ENCODE measurements at regions not wholly inside any gene's neighbourhood (a gene's known extent, or its start where the extent isn't known, plus 50 kb on each side); places are given as distances from the start of the nearest gene placed in this dataset.
"Not testable (repeated sequence)": the region's sequence is repeated elsewhere in the genome, so short reads cannot be mapped to it uniquely, and the experiment has no call there.

DNA sequence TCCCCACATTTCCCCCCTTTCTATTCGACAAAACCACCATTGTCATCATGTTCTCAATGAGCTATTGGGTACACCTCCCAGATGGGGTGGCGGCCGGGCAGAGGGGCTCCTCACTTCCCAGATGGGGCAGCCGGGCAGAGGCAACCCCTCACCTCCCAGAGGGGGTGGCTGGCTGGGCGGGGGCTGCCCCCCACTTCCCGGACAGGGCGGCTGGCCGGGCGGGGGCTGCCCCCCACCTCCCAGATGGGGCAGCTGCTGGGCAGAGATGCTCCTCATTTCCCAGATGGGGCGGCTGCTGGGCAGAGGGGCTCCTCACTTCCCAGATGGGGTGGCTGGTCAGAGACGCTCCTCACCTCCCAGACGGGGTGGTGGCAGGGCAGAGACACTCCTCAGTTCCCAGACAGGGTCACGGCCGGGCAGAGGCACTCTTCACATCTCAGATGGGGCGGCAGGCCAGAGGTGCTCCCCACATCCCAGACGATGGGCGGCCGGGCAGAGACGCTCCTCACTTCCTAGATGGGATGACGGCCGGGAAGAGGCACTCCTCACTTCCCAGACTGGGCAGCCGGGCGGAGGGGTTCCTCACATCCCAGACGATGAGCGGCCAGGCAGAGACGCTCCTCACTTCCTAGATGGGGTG lies 221.5 kb downstream of the NNT start:
- DNase-seq (ENCODE audit: low read depth, low spot score), result not testable (repeated sequence)

DNA sequence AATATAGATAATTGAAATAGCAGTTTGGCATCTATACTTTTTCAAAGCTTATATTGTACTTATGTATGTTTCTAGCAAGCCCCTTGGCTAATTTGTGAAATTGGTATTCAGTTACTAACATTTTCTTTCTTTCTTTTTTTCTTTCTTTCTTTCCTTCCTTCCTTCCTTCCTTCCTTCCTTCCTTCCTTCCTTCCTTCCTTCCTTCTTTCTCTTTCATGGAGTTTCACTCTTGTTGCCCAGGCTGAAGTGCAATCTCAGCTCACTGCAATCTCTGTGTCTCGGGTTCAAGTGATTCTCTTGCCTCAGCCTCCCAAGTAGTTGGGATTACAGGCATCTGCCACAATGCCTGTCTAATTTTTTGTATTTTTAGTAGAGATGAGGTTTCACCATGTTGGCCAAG lies 215.4 kb downstream of the NNT start:
- not testable (repeated sequence) for DNase-seq (ENCODE audit: low read depth, low spot score)

DNA sequence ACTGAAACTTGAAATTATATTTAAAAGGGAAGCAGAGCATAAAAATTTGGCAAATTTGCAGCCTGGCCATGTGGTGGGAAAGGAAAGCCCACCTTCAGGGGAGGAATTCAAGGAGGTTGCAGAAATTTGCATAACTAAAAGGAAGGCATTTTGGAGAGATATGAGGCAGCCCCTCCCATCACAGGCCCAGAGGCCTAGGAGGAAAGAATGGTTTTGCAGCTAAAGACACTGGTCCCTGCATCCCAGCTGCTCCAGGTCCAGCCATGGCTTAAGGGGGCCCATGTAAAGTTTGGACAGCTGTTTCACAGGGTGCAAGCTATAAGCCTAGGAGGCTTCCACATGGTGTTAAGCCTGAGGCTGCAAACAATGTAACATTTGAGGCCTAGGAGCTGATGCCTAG lies 212.5 kb downstream of the NNT start:
- no peak for DNase-seq (ENCODE audit: low read depth, low spot score)

DNA sequence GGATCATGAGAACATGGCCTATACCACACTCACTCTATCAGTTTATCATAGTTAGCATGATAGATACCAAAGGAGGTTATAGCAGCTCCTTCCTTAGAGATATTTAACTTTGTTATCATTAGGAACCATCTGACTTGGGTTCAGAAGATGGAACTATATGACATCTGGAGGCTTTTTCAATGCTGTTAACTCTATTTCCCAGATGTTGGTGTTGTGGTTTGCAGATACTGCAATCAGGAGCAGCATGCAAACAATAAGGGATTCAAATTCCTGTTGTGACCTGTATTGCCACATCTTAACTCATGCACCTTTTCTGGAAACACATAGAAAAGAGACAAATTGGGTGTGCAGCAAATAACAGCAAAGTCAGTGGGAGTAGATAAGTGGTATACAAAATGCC lies 201.7 kb downstream of the NNT start:
- no peak for DNase-seq (ENCODE audit: low read depth, low spot score)

DNA sequence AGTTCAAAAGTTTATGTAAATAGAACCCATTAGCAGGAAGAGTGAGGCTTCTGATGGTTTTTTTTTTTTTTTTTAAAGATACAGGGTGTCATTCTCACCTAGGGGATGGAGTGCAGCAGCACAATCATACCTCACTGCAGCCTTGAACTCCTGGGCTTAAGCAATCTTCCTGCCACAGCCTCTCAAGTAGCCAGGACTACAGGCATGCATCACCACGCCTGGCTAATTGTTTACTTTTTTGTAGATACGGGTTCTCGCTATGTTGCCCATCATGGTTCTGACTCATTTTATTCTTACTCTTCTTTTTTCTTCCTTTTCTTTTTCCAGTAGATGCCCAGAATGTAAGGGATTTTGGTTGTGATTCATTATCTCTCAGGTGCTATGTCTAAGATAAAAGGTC lies 201.1 kb downstream of the NNT start:
- DNase-seq (ENCODE audit: low read depth, low spot score), result no peak

DNA sequence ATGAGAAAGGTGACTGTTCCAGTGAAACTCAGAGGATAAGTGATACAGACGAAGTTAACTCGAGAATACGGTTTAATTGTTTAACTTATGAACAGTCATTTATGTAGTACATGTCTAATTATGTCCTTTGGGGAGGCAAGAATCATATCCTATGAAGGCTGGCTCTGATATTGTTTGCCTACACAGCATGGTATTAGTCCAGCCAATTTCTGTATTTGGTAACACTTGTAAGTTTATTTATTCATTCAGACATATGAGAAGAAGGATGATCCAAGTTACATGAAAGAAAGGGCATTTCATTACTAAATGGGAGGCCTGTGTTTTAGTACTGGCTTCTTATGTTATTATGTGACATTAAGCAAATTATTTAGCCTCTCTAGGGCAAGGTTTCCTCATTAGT lies 199.7 kb downstream of the NNT start:
- no peak for DNase-seq (ENCODE audit: low read depth, low spot score)

DNA sequence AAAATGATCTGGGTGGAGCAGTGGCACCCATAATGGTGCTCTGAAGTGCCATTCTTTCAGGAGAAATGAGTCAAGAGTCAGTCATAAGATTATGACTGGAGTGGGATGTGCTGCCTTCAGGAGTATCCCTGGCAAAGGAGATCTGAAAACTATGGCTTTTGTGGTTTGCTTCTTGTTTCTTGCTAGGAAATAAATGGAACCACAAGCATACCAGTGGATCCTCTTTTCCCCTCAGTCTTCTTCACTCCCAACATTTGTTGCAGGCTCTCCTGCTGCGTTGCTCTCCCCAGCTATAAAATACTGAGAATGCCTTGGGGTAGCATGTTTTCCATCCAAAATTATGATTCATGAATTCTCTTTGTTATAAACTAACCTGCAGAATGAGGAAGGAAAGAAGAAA lies 199.1 kb downstream of the NNT start:
- DNase-seq (ENCODE audit: low read depth, low spot score), result no peak

DNA sequence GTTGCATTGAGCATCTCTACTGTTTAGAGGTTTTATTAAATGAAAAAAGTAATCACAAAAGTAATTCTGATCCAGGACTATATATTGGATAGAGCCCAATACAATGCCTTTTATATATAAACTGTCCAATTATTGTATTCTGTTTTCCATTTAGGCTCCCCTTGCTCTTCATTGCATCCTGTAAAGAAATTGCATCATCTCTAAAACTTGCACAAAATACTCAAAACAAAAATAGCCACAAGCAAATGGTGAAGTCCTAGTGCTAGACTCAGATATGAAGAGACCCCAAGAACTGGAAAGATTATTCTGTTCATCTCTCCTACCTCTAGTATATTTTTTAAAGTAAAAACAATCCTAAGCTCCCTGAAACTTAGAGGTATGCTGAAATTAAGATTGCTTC lies 195.8 kb downstream of the NNT start:
- no peak for DNase-seq (ENCODE audit: low read depth, low spot score)

DNA sequence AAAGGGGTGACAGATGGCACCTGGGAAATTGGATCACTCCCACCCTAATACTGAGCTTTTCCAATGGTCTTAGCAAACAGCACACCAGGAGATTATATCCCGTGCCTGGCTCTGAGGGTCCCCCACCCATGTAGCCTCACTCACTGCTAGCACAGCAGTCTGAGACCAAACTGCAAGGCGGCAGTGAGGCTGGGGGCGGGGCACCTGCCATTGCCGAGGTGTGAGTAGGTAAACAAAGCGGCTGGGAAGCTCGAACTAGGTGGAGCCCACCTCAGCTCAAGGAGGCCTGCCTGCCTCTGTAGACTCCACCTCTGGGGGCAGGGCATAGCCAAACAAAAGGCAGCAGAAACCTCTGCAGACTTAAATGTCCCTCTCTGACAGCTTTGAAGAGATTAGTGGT lies 188.9 kb downstream of the NNT start:
- not testable (repeated sequence) for DNase-seq (ENCODE audit: low read depth, low spot score)

DNA sequence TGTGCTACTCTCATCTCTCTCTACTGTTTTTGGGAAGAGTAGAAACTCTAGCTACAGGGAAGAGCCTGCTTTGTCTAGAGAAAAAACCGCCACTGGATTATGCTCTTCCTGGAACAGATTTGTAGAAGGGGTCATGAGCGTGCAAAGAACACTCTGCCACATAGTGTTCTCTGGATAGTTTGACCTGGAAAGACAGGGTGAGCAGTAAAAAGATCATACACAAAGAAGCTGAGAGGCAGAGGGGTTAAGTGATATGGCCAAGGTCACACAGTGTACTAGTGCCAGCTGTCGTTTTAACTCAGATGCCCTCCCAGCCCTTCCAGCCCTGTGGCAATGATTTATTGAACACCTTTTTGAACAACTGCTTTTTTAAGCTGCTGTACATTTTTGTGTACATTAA lies 182.2 kb downstream of the NNT start:
- DNase-seq (ENCODE audit: low read depth, low spot score), result no peak

DNA sequence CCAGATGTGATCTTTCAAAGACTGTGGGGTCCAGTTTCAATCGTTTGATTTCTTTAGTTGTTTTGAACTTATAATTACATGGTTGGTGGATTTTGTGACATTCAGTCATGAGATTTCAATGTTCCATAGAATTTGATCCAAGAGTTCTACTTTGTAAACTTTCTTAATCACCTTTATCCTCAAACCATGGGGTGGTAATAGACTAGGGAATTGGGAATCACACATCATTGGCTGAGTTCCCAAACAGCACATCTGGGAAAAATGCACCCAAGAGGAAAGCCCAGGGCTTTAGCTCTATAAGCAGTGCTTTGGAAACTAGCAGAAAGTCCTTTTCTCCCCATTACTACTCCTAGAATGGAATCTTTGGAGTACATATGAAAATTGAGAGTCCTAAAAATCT lies 177.6 kb downstream of the NNT start:
- DNase-seq (ENCODE audit: low read depth, low spot score), result no peak

DNA sequence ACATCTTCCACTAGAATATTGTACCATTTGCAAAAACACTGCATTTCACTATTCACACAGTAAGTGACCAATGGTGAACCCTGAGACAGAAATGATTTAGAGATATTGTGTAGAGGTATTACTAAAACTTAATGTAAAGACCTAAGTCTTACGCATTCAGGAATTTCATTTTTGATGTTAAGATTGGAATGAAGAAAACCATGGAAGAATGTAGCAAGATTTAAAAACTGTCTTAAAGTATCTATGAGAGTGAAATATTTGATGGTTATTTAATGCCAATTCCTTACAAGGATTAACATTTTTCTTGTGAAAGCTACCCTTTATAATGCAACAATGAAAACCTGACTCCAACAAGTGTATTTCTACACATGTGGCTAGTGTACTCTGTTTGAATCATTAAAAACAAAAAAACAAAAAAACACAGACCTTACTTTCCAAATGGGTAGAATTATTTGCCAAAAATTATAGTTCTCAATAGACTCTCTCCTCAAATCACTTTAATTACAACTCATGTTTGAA lies 172.0 kb downstream of the NNT start:
- no peak for DNase-seq (ENCODE audit: low read depth, low spot score)

DNA sequence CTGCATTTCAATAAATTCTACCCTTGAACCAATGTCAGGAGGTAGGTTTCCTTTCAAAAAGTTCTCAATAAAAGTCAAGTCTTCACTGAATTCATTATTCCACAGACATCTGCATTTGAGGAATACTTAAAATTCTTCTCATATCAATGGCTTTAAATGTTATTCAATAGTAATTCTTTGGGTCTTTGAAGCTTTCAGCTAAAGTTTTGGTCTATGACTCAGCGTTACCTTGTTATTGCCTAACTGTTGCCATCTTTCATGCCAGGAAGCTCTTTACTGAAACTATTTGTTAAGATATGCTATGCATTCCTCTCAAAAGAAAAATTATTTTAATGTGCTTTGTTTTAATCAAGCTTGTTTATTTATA lies 170.5 kb downstream of the NNT start:
- DNase-seq (ENCODE audit: low read depth, low spot score), result no peak

DNA sequence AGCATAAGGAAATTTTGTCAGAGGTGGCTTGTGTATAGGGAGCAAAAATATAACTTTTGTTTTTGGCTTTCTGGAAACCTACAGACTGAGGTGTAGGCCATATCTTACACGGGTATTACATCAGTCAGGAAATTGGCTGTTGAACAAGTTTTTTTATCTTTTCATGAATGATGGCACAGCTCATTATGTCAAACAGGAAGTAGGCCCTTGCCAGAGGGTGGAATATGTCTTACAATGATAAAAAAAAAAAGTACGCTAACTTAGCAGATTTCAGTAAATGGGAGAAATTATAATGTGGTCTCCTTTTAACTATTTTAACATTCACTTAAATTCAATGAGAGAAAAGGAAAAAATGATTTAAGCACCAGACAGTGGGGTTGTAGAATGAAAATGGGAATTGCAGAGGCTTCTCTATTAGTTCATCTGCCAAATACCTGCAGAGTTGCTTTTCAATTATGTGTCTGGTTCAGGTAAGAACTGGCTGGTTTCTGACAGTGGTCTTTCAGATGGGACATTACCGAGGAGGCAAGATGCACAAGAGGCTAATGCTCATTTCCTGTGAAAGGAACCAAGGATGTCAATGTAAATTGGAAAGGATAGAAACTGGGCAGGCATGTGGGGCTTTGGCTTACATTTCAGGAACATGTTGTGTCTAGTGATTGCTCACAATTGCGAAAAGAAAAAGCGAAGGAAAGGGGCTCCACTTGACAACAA lies 169.9 kb downstream of the NNT start:
- no peak for DNase-seq (ENCODE audit: low read depth, low spot score)

DNA sequence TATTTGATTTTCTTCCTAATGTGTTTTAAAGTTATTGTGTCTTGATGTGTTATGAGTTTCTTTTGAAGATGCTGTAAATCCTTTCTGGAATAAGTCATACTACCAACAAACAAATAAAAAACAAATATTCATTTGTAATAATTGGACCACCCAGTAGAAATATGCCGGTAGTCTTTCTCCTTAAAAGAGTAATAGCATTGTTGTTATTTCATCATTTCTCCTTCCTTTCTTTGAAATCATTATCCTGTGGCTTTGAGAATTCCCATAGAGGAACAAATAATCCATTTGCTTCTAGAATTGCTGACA lies 169.4 kb downstream of the NNT start:
- DNase-seq (ENCODE audit: low read depth, low spot score), result no peak

DNA sequence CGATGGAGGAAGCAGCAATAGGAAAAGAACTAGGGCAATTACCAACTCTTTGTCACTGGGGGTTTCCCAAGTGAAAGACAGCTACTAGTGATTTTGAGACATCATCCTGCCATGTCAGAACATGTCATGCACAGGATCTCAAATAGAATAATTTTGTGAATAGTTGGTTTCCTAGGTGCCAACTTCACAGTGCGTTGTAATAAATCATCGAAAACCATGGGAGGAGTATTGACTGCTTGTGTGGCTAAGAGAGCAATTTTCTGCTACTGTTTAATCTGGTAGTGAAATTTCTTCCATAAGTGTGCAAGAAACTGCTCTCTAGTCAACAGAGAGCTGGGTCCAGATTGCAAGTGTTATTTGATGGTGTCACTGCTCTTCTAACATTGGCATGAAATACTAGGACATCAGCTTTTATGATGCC lies 168.6 kb downstream of the NNT start:
- no peak for DNase-seq (ENCODE audit: low read depth, low spot score)

DNA sequence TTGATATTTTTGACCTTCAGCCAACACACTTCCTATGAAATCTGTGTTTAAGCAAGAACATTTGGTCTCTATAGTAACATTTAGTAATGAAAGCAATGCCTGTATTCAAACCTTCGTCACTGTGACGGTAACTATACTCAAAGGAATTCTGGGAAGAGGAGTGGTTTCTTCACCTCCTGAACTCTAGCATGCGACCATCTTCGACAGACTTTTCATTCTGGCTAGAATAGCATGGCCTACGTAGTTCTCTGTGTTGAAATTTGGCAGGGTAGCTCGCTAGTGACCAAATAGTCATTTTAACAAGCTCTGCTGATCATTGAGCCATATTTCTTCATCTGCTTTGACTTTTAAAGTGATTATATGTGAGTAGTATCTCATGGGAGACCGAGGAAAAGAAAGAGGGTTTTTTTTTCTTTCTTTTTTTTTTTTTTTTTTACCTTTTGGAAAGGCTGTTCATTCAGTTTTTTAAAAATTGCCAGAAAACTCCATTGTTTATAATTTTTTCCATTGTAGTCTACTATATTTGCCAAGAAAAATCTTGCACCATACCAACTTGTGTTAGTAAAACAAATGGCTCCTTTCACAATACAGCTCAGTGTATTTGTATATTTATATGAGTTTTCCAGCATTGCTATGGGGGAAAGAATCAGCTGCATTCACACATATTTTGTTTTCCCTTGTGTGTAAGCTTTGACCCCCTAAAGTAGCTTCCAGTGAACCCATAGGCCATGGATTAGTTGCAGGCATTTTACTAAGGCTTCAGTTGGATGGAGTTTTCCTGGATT lies 166.8 kb downstream of the NNT start:
- no peak for DNase-seq (ENCODE audit: low read depth, low spot score)
